GM19035 (cell line): ENCODE measurements at regions not wholly inside any gene's neighbourhood (a gene's known extent, or its start where the extent isn't known, plus 50 kb on each side); places are given as distances from the start of the nearest gene placed in this dataset.
"Not testable (repeated sequence)": the region's sequence is repeated elsewhere in the genome, so short reads cannot be mapped to it uniquely, and the experiment has no call there.

Experiments used
- ATAC-seq: cut with Tn5 transposase; IDR thresholded peaks from one replicate; pipeline ENCODE4 v1.9.1; 2021; ENCODE audit not compliant: unreplicated experiment

DNA sequence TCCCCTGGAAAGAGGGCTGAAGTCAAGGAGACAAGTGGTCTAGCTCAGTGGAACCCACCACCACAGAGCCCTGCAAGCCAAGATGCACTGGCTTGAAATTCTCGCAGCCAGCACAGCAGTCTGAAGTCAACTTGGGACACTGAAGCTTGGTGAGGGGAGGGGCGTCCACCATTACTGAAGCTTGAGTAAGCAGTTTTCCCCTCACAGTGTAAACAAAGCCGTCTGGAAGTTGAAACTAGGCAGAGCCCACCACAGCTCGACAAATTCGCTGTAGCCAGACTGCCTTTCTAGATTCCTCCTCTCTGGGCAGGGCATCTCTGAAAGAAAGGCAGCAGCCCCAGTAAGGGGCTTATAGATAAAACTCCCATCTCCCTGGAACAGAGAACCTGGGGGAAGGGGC lies 87.3 kb upstream of the KITLG start:
- ATAC-seq: not testable (repeated sequence)

DNA sequence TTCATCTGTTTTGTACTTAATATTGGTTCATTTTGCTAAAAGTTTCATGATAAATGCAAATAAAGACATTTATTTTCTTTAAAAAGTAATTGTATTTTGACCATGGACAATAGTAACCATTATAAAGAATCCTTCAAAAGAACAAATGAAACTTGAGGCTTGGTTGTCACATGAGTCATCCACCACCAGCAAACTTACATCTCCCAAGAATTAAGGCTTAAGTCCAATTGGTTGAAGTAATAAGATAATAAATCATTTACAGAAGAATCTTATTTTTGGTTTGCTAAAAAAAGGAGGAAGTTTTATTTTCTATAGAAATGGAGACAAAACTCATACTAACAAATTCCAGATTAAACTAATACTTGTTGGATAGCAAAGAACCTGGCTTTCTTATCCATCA lies 84.8 kb upstream of the KITLG start:
- no peak for ATAC-seq

DNA sequence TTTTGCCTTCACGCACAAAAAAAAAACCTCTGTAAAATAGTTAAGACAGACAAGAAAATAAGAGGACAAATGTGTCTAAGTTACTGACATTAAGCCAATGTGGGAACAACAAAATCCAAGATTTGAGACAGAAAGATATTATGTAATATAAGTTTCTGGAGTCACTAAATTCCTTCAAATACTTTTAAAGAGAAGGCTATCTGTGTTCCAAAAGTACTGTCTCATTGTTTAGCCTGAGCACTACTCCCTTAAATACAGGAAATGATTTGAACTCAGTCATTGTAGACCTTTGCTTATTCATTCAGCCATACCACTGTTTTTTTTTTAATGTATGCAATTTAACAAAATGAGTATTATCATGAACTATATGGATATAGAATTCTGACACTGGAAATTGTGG lies 82.7 kb upstream of the KITLG start:
- ATAC-seq: no peak

DNA sequence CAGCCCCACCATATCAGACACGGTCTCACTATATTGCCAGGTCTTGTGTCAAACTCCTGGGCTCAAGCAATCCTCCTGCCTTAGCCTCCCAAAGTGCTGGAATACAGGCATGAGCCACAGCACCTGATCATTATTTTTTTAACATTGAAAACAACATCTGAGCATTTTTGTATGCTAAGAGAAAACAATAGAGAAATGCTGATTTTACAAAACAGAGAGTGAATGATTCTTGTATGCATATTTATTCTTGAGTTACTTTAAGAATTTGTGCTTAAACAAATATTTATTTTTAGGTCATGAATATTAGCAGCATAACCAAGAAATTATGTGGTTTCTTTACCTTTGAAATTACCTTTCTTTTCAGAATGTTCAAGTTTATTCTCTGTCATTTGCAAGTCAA lies 81.8 kb upstream of the KITLG start:
- ATAC-seq: no peak

DNA sequence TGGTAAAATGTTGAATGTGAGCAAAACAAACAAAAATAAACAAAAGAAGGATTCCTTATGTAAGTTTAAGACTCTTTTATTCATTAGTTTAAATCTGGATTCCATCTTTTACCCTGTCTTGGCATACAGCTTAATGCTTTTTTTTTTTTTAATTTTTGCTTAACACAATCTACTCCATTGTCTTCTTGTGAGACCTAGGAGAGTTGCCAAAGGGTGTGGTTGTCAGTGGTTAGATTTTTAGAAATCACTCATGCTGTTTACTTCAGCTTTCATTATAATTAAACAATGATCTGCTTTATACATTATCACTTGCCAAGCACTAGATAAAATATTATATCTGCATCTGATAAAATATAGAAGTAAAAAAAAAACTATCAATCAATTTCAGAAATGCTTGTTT lies 77.7 kb upstream of the KITLG start:
- no peak for ATAC-seq

DNA sequence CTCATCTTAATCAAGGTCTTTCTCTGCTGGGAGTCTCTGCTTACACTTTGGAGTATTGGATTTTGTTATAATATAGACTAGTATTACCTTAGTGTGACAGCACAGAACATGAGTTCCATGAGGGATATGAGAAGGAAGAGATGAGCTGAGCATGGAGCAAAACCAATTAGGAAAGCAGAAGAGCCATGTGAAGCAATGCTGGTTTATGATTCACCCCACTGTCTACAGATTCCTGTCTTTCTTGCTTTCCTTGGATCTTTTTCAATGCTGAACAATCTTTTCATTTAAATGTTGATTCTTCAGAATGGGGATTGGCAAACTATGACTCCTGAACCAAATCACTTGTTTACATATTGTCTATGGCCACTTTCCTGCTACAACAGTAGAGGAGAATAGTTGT lies 70.4 kb upstream of the KITLG start:
- ATAC-seq: no peak

DNA sequence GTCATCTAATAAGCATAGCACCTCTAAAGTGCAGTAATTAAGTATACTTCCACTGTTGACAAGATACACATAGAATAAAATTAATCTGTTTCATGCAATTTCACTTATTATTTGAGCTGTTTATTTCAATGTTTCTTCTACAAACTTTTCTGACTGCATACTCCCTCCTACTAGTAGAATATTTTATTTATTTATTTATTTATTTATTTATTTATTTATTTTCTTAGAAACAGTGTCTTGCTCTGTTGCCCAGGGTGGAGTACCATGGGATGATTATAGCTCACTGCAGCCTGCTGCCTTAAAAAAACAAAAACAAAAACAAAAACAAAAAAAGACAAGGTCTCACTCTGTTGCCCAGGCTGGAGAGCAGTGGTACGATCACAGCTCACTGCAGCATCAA lies 68.4 kb upstream of the KITLG start:
- no peak for ATAC-seq

DNA sequence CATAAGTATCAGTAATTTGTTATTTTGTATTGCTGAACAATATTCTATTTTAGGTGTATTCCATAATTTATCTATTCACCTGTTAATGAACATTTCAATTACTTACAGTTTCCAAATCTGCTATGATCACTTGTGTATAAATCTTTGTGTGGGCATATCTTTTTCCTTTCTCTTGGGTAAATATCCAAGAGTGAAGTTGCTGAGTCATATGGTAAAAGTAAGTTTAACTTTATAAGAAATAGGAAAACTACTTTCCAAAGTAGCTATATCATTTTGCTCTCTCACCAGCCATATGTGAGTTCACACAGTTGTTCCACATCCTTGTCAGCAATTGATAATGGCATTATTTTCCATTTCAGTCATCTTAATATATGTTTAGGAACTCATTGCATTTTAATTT lies 66.6 kb upstream of the KITLG start:
- no peak for ATAC-seq

DNA sequence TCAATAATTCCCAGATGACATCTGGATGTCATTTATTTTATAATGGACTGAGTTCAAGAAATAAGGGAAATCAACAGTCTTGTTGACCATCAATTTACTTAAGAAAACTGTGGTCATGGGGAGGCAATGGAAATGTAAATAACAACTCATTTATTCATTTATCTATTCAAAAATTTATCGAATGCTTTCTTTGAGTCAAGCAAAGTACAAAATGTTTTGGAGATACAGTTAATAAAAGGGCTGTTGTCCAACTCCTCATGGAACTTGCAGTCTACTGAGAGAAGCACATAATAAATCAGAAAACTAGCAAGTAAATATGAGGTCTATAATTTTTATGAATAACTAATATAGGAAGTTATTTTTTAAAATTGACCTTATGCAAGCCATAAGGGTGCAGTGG lies 65.5 kb upstream of the KITLG start:
- no peak for ATAC-seq

DNA sequence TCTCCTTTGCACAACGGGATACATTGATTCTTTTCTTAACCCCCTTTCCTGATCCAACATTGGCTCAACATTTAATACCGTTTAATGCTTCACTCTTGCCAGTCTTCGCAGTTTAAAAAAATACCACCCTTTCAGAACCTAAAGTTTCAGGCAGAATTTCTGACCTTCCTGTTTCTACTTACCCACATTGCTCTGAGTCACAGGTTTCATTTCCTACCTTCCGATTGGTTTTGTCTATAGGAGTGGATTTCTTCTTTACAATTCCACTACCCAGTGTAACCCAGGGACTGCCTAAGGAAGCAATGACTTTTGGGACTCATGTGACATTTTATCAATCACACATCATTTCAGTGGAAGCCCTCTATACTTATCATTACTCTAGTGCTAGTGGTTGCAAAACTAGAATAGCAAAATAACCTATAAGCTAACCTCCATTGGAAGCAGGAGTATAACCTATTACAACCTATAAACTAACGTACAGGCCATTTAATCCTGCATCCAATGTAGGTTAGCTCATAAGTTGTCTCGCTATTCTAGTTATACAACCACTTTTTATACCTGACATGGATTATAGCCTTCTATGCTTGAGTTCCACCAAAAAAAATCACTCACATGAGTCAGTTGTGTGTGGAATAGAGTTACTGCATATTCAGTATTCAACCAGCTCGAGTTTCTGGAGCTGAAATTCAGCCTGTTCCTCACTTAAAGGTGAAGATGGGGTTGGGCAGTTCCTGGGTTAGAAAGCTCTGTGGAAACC lies 64.9 kb upstream of the KITLG start:
- no peak for ATAC-seq

DNA sequence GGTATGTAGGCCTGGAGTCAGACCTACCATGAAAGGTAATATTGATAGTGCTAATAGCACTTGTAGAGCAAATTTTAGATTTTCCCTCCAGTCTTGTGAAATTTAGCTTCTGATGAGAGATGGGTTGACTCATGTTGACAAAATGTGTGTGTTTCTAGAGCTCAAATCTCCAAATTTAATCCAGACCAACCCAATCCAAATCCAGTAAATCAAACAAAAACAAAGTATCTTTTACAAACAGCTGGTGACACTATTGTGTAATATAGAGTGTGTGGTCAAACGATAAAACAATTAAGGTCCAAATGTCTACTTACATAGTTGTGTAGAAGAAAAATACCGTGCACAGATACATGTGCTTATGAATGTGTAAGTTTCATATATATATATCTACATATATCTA lies 63.4 kb upstream of the KITLG start:
- no peak for ATAC-seq

DNA sequence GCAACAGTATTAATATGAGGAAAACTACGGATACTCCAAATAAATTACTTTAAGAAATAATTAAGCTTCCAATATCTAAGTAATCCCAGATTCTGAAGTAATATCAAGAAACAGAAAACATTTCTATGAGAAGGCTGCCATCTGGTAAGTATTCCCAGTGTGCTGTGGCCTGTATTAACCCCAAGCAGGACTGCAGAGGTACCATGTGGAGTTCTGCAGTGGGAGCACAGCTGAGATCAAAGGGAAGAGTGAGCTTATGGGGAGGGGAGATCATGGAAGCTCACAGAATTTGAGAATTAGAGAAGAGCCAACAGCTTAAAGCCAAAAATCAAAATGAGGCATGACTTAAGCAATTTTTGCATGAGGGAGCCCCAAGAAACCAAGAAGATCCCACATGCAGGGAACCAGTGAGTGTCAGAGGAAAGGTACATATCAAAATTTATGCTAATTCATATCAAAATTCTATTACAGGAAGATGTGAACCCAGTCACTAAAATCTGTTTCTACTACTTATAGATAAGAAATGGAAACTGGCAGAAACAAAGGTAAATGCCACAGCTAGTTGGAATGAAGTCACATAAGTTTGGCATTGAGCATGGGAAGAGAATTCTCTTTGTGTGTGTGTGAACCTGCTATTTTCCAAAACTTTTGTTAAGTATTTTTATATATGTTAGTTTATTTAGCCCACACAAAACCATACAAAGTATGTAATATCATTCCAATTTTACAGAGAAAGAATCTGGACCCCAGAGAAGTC lies 62.6 kb upstream of the KITLG start:
- ATAC-seq: no peak

DNA sequence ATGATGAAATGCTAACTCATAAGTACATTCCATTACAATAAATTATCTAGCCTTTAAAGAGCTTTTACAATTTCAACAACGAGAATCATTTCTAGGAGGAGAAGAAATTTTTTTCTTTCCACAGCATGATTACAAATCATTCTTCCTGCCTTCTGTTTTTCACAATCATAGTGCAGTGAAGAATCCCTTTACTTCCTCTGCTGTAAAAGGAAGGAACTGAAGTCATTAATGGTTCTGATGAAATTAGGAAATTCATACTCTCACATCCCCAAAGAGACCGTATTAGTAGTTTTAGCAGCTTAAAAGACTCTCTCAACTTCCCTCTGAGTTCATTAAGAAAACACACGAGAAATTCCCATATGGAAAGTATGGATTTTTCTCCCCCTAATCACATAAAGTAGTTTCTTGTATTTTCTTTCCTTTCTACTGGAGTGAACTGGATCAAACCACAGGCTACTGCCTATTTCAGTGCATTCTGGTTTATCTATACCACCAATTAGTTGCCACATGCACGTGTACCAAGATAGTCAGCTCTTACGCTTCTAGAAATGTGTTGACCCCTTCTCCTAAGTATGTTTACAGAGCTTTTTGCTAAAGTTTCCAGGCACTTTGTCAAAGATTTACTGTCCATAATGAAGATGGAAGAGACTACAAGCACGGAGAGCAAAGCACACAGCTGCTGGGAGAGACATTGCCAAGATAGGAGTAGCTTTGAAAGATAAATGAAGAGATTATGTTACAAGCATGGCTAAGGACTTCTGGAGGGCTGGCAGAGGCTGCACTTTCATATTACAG lies 58.9 kb upstream of the KITLG start:
- no peak for ATAC-seq

DNA sequence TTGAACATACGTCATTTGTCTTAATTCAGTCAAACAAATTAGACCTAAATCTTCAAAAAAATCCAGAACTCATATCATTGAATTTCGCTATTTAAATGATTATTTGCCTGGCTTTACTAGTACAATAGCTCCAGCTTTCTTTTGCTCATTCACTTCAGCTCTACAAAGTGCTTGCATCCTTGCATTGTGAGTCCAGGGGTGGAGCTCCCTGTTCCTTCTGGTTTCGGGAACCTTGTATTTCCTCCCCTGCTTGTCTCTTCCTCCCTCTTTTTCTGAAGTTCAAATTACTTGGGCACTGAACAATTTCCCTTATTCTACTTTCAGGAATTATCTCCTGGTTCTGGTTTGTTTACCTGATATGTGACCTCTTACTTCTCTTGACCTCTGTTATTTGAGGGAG lies 58.1 kb upstream of the KITLG start:
- no peak for ATAC-seq

DNA sequence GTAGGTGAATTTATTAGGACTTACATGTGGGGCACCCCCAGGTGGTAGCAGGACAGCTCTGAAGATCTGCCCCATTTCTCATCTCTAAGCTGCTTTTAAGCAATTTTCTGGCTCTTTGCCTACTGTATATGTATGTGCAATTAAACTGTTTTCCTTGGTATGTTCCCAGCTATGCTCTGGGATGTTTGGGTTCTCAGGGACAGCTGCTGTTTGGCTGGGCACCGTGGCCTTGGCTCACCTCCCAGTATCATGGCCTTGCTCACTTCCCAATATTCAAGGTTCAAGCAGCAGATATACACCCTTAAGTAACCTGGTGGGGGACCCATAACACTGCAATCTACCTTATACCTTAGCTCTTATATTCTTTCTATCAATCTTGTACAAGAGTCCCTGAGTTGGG lies 53.7 kb upstream of the KITLG start:
- ATAC-seq: no peak

DNA sequence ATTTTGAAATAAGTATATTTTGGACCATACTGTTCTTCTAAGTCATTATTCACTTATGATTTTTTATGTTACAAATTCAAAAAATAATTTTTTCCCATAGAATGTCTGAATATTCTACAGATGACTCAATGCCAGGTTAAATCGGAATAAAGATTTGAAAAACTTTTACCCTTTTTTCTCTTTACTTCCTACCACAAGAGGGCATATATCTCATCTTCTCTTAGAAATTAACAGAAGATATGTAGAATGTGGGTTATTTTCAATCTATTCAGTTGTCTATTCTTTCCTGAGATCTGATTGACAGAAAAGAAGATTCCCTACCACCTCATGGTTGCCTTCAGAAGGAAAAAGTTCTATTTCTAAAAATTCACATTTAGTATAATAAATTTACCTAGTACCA lies 53.0 kb upstream of the KITLG start:
- ATAC-seq: no peak

DNA sequence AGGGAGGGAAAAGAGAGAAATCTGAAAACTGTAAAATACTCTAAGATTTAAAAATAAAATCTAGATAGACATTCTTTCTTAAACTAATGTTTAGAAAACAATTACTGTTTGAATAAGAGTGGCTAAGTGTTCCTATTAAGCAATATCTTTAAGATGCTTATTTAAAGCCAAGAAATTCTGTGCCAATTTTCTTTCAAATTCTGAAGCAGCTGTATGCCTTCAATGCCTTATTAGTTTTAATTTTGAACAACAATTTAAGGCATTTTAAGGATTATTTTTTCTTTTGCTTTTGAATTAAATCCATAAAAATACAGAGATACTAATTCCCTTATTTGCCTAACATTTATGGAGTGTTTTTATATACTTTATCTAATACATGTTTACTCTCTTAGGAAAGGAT lies 50.3 kb upstream of the KITLG start:
- no peak for ATAC-seq
